ENCODE measurements at regions not wholly inside any gene's neighbourhood (a gene's known extent, or its start where the extent isn't known, plus 50 kb on each side); places are given as distances from the start of the nearest gene placed in this dataset.

DNA sequence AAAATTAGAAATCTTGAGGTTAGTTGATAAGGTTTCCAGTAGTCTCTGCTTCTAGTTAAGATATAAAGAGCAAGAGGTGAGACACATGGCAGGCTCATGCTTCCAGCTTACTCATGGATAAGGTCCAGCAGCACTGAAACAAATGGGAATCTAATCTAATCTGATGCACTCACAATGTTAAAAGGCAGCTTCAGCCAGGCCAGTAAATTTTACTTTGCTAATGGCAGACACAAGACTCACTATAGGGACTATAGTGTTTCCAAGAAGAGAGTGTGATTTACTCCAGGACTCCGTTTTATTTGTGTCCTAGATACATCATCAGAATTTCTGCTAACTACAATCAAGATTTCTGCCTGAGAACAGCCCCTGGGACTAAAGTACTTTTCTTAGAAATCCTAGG is 324.8 kb downstream of the SMOC2 start:
- TF ChIP-seq CTCF (IDR thresholded peaks at IDR 0.05) = no peak
- TF ChIP-seq POLR2A (IDR thresholded peaks at IDR 0.05) = no peak
- no peak for TF ChIP-seq EP300 (IDR thresholded peaks at IDR 0.05)
- no peak for TF ChIP-seq POLR2AphosphoS5 (IDR thresholded peaks at IDR 0.05)

All from gastroesophageal sphincter (tissue), 3 donors.